Activated CD4-positive, CD25-positive, alpha-beta regulatory T cell treated with anti-CD3 and anti-CD28 coated beads, Interleukin-2, amount 50 U/mL, for 72 hours (primary cell): ENCODE measurements at regions not wholly inside any gene's neighbourhood (a gene's known extent, or its start where the extent isn't known, plus 50 kb on each side); places are given as distances from the start of the nearest gene placed in this dataset.
"Not testable (repeated sequence)": the region's sequence is repeated elsewhere in the genome, so short reads cannot be mapped to it uniquely, and the experiment has no call there.

Experiments used
- DNase-seq: peaks from one replicate; pipeline ENCODE4 v3.0.0; 2021

DNA sequence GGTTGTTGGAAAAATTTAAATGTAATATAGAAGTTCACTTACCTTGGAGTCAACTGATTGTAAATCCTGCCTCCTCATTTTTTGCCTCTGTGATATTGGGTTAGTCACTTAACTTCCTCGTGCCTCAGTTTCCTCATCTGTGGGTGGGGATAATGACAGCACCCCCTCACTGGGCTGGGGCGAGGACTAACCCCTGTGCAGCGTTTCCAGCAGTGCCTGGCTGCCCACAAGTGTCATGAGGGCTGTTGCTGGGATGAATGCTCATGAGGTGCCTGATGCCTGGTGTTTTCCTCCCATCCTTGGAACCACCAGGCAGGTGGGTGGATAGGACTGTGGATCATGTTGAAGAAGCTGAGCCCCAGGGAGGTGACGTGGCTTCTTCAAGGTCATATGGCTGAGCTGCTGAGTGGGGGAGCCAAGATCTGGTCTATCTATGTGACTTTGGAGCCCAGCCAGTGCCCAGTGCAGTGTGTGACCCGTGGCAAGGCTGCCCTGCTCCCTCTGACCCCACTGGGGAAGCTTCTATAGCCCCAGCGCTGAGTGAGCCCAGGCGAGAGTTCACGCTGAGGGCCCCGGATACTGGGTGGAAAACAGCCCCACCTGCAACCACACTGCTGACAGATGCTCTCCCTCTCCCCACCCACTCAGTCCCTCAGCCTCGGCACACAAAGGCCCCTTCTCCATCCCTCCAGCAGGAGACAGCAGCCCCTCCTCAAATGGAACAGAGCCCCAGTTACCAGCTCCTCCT, 446.0 kb downstream of the PTPRU start:
- DNase-seq = no peak

DNA sequence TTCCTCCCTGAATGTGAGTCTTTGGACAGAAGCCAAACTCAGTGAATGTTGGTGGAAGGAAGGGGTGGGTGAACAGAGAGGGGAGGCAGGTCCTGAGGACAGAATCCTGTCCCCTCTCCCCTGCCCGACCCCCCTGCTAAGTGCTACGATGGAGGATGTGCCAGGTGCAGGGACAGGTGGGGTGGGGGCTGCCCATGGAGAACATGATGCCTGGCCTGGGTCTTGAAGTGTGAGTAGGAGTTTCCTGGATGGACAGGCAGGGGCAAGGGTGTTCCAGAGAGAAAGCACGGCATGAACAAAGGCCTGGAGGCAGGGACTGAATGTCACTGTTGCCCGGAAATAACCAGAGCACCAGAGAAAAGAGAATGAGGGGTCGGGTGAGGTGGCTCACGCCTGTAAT, 445.1 kb downstream of the PTPRU start:
- DNase-seq = not testable (repeated sequence)

DNA sequence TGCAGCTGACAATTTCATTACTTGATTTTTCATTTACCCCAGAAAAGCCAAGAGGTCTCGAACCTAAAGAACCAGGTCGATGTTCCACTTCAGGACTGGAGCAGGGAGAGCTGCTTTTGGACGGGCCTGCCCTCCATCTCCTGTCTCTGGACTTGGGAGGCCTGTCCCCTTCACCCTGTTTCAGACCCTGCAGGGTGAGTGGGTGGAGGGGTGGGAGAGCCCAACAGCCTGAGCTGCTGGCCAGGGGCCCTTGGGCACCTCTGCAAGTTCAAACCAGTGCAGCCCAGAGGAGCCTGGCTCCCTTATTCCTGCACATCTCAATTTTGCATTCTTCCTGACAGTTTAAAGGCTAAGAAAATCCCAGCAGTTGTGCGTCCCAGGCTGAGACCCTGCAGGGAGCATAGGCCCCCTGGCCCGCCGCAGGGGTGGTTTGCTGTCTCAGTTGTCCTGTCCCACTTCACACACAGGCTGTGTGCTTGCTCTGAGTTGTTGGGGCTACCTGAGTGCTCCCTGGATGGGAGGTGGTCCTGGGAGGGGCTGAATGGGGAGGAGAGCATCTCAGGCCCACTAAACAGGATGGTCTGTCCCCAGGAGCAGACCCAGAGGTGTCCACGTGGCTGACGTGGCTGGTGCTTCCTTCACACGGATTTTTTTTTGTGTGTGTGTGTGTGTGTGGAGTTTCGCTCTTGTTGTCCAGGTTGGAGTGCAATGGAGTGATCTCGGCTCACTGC, 443.7 kb downstream of the PTPRU start:
- no peak for DNase-seq

DNA sequence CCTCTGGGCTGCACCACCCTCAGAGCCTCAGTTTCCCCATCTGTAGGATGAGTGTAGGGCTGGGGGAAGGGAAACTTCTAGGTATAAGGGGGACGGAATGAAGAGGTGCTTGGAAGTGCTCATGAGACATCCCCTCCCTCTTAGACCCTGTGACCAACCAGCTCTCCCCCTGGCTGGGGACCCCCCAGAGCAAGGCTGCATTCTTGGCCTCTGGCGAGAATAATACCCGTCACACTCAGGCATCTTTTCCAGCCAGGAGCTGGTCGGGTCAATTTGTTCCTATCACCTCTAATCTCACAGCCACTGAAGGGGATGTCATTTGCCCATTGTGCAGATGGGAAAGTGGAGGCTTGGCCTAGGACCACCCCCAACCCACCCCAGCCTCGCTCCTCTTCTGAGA, 443.0 kb downstream of the PTPRU start:
- DNase-seq = no peak

DNA sequence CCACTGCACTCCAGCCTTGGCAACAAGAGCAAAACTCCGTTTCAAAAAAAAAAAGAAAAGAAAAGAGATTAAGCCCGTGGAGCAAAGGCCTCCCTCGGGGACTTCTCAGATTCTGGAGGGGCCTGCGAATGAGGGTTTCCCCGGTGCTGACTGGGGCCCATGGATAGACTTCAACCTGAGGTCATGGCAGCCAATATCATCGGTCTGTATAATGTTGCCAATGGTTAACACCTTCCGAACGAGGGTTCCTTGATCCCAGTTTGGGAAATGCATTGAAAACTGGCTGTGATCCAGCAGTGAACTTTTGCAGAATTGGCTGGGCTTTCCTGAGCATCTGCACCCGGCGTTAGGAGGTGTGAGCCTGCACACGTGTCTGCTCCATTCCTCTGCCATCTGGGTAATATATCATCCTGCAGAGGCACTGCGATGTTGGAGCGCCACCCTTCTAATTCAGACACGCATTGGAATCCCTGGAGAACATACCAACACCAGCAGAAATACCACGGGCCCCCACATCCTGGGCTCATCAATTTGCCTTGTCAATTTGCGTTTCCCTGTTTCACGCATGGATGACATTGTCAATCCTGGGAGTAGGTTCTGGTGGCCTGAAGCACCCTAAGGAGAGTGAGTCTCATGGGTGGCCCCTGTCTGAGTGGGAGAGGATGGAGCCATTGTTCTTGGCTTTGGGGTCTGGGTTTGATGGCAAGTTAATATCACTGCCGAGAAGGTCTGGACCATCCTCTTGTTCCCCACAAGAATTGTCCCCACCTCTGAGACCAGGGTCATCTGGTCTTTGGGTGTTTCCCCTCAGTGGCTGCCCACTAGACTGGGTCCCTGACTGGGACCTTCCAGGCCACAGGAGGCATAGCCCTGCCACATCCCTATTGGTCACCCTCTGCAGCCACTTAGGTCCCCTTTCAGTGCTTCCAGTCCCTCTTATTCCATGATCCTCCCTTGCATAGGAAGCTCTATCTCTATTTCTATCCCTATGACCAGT, 441.0 kb downstream of the PTPRU start:
- no peak for DNase-seq

DNA sequence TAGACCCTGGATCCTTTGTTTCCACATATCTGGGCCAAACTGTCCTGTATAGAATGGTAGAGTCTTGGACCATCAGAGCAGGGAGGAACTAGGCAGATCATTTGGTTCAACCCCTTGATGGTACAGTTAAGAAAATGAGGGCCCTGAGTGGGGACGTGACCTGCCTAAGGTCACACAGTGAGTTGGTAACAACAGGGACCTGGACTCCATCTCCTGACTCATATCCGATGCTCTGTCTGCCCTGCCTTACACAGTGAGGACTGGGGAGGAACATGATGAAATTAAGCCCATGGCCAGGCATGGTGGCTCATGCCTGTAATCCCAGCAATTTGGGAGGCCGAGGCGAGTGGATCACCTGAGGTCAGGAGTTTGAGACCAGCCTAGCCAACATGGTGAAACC, 440.2 kb downstream of the PTPRU start:
- DNase-seq = no peak

DNA sequence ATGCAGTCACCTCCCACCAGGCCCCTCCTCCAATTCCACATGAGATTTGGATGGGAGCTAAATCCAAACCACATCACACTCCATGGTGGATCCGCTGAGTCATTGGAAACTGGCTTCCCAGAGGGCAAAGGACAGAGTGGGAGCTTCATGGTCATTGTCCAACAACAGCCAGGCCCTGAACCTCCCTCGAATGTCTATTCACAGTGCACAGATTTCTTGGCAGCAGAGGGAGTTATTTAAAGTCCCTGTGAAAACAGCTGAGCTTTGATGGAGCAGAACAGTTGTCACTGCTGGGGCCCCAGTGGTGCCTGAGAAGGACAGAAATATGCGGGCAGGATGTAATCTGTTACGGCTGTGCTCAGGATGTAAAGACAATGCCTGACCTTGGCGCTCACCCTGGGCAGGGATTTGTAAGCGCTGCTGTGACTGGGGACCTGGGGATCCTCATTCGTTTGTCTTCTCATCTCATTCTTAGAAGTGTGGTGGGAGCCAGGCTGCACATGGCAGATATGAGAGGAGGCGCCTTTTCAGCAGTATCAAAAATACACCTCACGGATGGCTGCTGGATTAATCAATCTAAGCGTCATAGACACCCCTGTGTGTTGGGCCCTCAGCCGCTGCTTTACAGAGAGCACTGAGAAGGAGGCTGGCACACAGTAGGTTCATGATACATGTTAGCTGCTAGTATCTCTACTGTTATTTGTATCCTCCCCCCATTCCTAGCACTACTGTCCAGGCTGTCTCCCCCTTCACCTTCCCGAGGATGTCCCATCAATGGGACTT, 439.4 kb downstream of the PTPRU start:
- no peak for DNase-seq

DNA sequence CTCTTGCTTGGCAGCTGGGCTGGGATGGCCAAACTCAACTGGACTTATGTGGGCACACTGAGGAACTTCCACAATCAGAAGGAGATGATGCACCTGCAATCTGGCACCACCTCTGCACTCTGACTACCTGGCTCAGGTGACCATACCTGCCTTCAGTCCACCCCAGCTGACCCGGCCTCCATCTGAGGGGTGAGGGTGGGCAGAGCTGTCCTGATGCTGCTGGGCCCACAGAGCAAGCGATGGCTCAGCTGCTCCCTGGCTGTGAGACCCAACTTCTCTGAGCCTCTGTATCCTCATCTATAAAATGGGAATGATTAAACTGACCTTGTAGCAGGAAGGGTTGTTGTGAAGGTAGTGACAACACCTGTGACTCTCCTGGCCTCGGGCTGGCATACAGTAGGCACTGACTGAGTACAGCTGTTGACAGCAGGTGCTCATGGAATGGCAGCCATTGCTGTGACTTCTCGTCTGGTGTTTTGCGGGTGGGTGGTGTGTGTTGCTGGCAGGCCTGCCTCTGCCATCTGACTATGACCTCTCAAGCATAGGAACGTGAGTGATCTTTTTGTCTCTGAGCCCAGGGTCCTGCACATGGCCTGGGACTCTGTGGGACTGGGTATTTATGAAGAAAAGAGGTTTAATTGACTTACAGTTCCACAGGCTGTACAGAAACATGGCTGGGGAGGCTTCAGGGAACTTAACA, 438.5 kb downstream of the PTPRU start:
- no peak for DNase-seq

DNA sequence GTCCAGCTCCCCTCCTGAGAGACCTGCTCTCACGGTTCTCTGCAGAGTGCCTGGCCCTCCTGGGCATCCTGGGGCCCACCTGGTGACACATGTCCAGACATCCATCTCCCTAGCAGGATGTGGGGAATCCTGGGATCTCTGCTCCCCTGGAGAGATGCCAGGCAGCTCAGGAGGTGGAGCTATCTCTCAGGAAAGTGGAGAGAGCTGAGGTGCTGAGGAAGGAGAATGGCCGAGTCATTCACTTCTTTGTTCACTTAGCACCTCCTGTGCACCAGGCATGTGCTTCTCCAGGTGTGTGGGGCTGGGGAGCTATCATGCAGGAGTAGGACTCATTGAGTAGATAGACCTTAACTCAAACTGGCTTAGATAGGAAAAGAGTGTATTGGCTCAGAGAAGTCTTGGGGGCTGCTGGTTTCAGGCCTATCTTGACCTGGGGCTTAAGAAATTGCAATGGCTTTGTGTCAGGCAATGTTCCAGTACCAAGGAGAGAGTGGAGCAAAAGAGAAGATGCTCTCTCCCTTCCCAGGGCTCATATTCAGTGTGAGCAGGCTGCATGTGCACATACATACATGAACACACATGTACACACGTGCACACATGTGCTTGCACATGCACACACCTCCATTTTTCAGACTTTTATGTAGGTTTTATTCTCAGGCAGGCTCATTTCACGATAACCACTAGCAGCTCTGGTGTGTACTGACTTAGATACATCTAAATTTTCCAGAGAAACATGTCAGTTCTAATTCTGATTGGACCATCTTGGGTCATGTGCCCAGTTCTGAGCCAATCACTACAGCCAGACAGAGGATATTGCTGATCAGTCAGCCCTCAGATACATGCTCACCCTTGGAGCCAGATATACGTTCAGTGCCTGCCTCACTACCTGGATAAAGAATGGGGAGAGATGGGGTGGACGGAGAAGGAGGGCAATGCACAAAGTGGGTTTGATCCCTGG, 437.6 kb downstream of the PTPRU start:
- no peak for DNase-seq

DNA sequence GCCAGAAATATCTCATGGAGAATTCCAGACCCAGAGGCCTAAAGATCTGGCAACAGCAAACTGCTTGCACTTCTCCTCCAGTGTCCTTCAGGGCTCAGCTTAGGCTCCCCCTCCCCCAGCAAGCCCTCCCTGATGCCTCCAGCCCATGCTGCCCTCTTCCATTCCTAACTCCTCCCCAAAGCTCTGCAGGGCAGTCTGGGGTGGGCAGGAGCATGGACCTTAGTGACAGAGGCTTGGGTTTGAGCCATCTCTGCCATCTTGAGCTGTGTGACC, 436.8 kb downstream of the PTPRU start:
- no peak for DNase-seq

DNA sequence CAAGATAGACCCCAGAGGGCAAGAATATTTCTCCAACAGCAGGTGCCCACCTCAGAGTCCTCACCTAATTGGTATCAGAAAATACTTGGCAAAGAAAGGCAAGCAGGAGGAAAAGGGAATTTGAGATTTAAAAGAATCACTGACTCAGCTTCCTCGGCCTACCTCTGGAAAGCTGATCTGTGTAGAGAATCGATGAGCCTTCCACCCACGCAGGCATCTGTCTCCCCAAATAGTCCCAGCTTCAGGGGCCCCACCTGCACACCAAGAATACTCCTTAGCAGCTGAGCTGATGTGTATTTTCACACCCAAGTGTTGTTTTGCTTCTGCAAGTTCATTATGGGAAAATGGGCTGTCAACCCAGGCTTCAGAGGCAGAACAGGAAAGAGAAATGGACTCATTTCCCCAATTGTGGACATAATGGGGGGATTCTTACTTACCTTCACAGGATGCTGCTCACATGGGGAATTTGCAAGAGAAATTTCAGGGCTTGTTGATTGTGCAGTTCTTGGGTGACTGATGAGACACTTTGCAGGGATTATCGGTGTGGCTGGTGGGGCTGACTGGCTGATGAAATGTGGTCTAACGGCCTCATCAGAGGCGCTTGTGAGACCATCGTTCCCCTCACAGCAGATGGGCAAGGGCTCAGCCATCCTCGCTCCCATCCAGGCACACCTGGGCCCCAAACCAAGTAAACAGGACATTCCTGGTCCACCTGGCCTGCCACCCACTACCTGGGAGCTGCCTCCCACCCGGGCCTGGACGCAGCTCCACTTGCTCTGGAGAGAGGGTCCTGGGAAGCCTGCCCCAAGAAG, 436.3 kb downstream of the PTPRU start:
- no peak for DNase-seq

DNA sequence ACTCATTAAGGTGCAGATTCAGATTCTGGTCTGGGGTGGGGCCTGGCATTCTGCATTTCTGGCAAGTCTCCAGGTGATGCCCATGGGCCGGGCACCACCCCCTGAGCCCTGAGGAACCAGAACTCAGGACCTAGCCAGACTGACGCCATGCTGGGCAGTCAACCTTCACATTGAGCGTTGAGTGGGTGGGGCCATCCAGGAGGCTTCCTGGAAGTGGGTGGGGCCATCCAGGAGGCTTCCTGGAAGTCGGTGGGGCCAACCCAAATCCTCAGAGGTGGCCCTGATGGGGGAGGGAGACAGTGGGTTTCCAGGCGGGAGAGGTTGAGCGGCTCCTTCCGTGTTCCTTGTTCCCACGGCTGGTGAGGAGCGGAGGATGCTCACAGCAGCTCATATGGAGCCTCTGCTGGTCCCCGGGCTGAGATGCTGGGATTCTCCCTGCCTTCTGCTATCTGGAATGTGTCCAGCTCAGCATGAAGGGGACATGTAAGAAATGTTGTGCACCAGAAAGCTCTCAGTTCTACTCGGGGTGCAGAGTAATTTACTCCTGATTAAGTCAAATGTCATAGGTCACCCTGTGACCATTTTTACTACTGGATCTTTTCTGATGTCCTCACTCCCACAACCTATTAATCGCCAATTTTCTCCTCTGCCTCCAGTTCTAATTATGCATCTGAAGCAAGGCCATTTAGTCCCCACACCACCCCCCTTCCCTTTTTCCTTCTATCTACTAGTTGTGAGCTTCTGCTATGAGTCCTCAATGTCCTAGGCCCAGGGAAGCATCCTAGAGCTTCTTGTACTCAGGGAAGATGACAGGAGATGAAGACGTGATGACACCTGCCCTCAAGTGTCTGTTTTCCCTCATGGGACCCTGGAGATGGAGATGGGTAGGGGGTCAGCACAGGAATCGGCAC, 435.4 kb downstream of the PTPRU start:
- DNase-seq = no peak

DNA sequence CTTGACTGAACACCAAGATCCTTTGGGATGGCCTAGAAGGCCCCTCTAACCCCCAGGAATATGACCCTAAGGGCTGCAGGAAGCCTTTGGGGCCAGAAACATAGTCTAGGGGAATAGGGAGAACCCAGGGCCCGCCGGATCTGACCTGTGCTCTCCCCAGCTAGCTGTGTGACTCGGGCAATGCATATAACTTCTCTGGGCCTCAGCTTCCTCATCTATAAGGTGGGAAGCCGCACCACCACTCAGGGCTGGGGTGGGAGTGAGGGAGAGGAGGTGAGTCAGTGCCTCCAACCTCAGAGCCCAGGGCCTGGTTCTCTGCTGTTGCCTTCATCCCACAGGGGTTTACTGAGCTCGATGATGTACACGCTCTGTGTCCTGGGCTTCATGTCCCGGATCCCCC, 434.4 kb downstream of the PTPRU start:
- DNase-seq = no peak

DNA sequence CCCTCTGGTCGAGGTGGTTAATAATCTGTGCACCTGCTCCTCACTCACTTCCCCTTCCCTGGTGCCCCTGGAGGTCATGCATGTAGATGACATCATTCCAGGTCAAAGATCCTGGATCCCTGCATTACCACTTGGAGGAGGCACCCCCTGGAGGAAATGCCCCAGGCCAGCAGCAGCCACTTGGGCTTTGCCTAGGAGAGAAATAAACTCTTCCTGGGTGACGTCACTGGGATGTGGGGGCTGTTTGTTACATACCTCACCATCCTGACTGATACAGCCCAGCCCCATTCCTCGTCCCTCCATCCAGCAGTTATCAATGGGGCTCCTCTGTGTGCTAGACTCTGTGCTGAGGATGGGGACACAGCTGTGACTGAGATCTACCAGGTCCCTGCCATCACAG, 433.6 kb downstream of the PTPRU start:
- no peak for DNase-seq

DNA sequence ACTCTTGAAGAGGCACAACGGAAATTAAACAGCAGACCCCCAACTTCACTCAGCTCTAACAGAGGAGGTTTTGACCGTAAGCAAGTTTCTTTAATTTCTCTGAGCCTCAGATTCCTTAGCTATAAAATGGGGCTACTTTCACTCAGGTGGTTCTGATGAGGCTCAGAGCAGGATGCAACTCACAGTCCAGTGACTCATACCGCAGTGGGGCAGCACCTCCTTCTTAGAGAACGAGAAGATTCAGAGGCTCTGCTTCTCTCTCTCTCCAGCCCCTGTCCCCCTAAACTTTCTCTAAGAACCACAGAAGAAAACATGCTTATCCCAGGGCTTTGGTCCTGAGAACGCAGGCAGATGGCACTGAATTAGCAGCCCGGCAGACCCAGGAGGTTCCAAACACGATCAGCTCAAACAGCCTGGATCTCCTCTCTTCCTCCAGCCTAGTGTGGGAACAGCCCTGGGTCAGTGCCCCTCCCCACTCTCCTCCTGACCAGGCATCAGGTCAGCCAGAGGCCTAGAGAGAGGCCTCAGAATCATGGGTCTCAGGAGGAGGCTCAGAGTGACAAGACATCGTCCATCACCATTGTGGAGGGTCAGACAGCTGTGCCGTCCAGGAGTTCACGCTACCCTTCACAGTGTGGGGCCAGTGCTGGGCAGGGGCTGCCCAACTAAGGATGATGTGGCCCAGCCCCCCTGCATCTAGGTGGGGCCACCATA, 433.0 kb downstream of the PTPRU start:
- DNase-seq = no peak

DNA sequence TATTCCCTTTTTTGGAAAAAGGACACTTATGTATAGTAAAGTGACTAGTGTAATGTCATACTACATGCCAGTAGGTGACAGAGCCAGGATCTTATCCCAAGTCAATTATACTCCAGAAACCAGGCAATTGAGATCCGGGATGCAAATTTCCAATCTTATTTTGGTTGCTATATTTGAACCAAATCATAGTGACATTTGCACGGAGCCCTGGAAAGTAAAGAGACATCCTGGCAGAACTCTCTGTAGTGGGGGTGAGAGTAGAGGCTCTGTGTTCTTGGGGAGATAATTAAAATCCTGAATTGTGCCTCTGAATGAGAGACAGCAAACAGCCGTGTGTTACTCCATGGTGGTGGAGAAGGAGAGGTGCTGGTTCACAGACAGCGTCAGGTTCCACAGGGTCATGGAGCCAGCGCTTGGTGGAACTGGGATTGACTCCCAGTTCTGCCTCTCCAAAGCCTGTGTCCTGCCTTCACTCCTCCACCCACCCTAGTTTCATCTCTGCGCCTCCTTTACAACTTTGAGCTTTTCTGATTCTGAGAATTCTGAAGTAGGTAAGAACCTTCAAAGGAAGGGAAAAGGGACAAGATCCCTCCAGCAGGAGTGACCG, 432.3 kb downstream of the PTPRU start:
- no peak for DNase-seq

DNA sequence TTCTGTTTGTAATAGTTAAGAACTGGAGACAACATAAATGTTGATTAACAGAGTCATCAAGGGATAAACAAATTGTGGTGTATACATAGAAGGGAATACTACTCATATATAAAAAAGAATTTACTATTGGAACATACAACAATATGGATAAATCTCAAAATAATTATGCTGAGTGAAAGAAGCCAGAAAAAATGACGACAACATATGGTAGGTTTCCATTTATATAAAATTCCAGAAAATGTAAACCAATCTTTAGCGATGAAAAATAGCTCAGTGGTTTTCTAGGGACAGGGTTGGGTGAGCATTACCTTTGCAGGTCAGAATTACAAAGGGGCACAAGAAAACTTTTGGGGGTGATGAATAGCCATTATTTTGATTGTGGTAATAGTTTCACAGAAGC, 431.6 kb downstream of the PTPRU start:
- DNase-seq = no peak

DNA sequence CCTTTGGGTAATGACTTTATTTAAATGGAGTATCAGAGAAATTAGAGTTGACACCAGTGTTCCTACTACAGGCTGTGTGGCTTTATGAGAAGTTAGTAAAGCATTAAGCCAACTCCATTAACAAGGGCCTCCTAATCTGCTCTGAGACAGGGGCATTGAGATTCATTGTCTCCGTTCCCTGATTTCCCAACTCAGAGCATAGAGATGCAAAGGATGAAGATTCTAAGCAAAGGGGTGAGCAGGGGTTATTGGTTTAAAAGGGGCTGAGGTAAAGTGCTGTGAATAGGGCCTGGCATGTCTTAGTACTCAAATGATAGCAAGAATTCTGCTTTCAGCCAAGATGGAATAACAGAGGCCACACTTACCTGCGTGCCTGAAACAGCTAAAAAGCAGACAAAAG, 428.4 kb downstream of the PTPRU start:
- DNase-seq = no peak
